ENCODE measurements at regions not wholly inside any gene's neighbourhood (a gene's known extent, or its start where the extent isn't known, plus 50 kb on each side); places are given as distances from the start of the nearest gene placed in this dataset.

DNA sequence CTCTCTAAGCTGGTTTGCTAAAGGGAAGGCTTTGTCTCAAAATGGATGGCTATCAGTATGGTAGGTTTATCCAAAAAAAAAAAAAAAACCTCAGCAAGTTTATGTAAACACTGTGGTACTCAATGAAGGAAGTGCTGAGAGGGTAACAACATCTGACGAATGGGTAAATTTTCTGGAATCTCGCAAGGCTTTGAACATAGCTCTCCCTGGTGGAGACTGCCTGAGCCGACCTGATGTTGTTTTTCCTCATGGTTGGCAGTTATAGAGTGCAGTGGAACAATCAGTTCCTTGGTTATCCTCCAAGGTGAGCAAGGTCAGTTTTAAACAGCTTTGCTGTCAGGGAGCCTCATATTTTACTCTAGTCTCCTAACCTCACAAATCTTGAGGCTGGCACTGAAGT lies 94.6 kb downstream of the ZPLD1 start:
- TF ChIP-seq ASH2L (IDR thresholded peaks at IDR 0.05; ENCODE audit: borderline replicate concordance, low read depth) (no peak), RAD21 (IDR thresholded peaks at IDR 0.05; ENCODE audit: insufficient read depth, low read depth, low read length) (0 out of 2 replicates have a peak, but pooled peaks have one; percentile 27), CEBPZ (IDR thresholded peaks at IDR 0.05; ENCODE audit: low read depth, low read length) (no peak), POLR2AphosphoS5 (IDR thresholded peaks at IDR 0.05; ENCODE audit: low read length) (no peak), SMC3 (IDR thresholded peaks at IDR 0.05; ENCODE audit: borderline replicate concordance, low read length) (peak; percentile 38; the same call in 1 of the 2 replicates)
- TF ChIP-seq, protein P1, sequence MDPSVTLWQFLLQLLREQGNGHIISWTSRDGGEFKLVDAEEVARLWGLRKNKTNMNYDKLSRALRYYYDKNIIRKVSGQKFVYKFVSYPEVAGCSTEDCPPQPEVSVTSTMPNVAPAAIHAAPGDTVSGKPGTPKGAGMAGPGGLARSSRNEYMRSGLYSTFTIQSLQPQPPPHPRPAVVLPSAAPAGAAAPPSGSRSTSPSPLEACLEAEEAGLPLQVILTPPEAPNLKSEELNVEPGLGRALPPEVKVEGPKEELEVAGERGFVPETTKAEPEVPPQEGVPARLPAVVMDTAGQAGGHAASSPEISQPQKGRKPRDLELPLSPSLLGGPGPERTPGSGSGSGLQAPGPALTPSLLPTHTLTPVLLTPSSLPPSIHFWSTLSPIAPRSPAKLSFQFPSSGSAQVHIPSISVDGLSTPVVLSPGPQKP (IDR thresholded peaks at IDR 0.05; ENCODE audit: low read depth, low read length) = no peak
- TF ChIP-seq, protein P2, sequence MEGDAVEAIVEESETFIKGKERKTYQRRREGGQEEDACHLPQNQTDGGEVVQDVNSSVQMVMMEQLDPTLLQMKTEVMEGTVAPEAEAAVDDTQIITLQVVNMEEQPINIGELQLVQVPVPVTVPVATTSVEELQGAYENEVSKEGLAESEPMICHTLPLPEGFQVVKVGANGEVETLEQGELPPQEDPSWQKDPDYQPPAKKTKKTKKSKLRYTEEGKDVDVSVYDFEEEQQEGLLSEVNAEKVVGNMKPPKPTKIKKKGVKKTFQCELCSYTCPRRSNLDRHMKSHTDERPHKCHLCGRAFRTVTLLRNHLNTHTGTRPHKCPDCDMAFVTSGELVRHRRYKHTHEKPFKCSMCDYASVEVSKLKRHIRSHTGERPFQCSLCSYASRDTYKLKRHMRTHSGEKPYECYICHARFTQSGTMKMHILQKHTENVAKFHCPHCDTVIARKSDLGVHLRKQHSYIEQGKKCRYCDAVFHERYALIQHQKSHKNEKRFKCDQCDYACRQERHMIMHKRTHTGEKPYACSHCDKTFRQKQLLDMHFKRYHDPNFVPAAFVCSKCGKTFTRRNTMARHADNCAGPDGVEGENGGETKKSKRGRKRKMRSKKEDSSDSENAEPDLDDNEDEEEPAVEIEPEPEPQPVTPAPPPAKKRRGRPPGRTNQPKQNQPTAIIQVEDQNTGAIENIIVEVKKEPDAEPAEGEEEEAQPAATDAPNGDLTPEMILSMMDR (IDR thresholded peaks at IDR 0.05 in 2 of 3, conservative IDR thresholded peaks at IDR 0.05 in 1 of 3; ENCODE audit: control insufficient read depth in 2 of 3, extremely low read depth in 1 of 3, insufficient read depth in 1 of 3, low read depth in 3 of 3, low read length in 3 of 3) = peak in 2 of 3 experiments; percentile 13 to 22; a peak in 1 of 6 replicates
- TF ChIP-seq, protein P3, sequence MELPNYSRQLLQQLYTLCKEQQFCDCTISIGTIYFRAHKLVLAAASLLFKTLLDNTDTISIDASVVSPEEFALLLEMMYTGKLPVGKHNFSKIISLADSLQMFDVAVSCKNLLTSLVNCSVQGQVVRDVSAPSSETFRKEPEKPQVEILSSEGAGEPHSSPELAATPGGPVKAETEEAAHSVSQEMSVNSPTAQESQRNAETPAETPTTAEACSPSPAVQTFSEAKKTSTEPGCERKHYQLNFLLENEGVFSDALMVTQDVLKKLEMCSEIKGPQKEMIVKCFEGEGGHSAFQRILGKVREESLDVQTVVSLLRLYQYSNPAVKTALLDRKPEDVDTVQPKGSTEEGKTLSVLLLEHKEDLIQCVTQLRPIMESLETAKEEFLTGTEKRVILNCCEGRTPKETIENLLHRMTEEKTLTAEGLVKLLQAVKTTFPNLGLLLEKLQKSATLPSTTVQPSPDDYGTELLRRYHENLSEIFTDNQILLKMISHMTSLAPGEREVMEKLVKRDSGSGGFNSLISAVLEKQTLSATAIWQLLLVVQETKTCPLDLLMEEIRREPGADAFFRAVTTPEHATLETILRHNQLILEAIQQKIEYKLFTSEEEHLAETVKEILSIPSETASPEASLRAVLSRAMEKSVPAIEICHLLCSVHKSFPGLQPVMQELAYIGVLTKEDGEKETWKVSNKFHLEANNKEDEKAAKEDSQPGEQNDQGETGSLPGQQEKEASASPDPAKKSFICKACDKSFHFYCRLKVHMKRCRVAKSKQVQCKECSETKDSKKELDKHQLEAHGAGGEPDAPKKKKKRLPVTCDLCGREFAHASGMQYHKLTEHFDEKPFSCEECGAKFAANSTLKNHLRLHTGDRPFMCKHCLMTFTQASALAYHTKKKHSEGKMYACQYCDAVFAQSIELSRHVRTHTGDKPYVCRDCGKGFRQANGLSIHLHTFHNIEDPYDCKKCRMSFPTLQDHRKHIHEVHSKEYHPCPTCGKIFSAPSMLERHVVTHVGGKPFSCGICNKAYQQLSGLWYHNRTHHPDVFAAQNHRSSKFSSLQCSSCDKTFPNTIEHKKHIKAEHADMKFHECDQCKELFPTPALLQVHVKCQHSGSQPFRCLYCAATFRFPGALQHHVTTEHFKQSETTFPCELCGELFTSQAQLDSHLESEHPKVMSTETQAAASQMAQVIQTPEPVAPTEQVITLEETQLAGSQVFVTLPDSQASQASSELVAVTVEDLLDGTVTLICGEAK (IDR thresholded peaks at IDR 0.05; ENCODE audit: borderline replicate concordance) = no peak
- H3K4me1 ChIP-seq (ENCODE audit: control insufficient read depth, insufficient read depth, low read length) = no peaks in the 10 kb centered on the region
- H3K36me3 ChIP-seq (ENCODE audit: control insufficient read depth in 2 of 2, insufficient read depth in 2 of 2, low read length in 1 of 2) = no peaks in the 10 kb centered on the region
- WGBS (ENCODE audit: insufficient coverage, insufficient replicate concordance, low lambda C conversion rate, missing lambda C conversion rate) = 19% methylated on average over 3 of the region's 3 CpGs
- no peaks in the 10 kb centered on the region for H4K20me1 ChIP-seq (ENCODE audit: control insufficient read depth, insufficient read depth)
- BruUV-seq (replicated peaks) = no TSS peak
- no peaks in the 10 kb centered on the region for H3K79me2 ChIP-seq (ENCODE audit: control insufficient read depth, insufficient read depth, low read length)
- in situ Hi-C loops (cut with MboI) = no loop called here
- no peaks in the 10 kb centered on the region; a peak in 1 of 4 replicates for H3K27me3 ChIP-seq (replicated peaks in 1 of 2; ENCODE audit: control insufficient read depth in 2 of 2, insufficient read depth in 2 of 2, low read length in 1 of 2)
- no peak overlapping the region for H2AFZ ChIP-seq (ENCODE audit: control insufficient read depth, low read depth, low read length)
- RAD21 ChIA-PET (ENCODE audit: unreplicated experiment) = interaction anchor here (1.6 kb wide), 1 partner anchor 300 kb away, joined by 8 read pairs; no protein-coding TSS in a partner anchor
- H3K4me2 ChIP-seq (ENCODE audit: control insufficient read depth, insufficient read depth) = no peak overlapping the region
- intact Hi-C loops (cut with micrococcal nuclease; ENCODE audit: unreplicated experiment) = no loop called here
- ATAC-seq = no peak
- FAIRE-seq = no peak
- POLR2A ChIA-PET = interaction anchor here (0.7 kb wide), 1 partner anchor 183 kb away, joined by 3 read pairs; no protein-coding TSS in a partner anchor
- SMC1A ChIA-PET (ENCODE audit: uncharacterized antibody, unreplicated experiment) = interaction anchor here (0.9 to 7.4 kb wide), 4 partner anchors 11 to 304 kb away, joined by 3 to 44 read pairs (median 4); no protein-coding TSS in a partner anchor
- no peaks in the 10 kb centered on the region for H3K9me3 ChIP-seq (replicated peaks; ENCODE audit: control insufficient read depth, insufficient read depth, low read length)
- no peak overlapping the region for H3K9ac ChIP-seq (ENCODE audit: control insufficient read depth, insufficient read depth, low read length)
- no peak overlapping the region for H3K4me3 ChIP-seq
- H3K27ac ChIP-seq (ENCODE audit: control insufficient read depth, insufficient read depth) = no peak overlapping the region
- no peak for DNase-seq (ENCODE audit: low read depth, low spot score)
- CTCF ChIA-PET = interaction anchor here (0.7 to 5.7 kb wide), 4 partner anchors 201 to 300 kb away, joined by 3 to 45 read pairs (median 4); no protein-coding TSS in a partner anchor
